ENCODE measurements at regions not wholly inside any gene's neighbourhood (a gene's known extent, or its start where the extent isn't known, plus 50 kb on each side); places are given as distances from the start of the nearest gene placed in this dataset.
"Not testable (repeated sequence)": the region's sequence is repeated elsewhere in the genome, so short reads cannot be mapped to it uniquely, and the experiment has no call there.

- H3K36me3 ChIP-seq (ENCODE audit: insufficient read depth, low read length) = no peaks in the 10 kb centered on the region
- no peaks in the 10 kb centered on the region for H3K4me1 ChIP-seq (ENCODE audit: insufficient read depth, low read length)
- no peak overlapping the region for H3K9ac ChIP-seq (ENCODE audit: low read depth, low read length)
- H3K27ac ChIP-seq (ENCODE audit: low read length) = no peak overlapping the region
- no peak for DNase-seq
- H4K20me1 ChIP-seq (ENCODE audit: insufficient read depth, low read length) = no peaks in the 10 kb centered on the region
- H3K4me3 ChIP-seq (ENCODE audit: low read depth in 1 of 2, low read length in 2 of 2) = no peak overlapping the region
- no peaks in the 10 kb centered on the region for H3K79me2 ChIP-seq (ENCODE audit: insufficient read depth, low read length)
- TF ChIP-seq CTCF (IDR thresholded peaks at IDR 0.05; ENCODE audit: borderline replicate concordance, extremely low read depth, low read length, poor library complexity, severe bottlenecking) (no peak), EZH2 (IDR thresholded peaks at IDR 0.05; ENCODE audit: borderline replicate concordance, low read depth, low read length, severe bottlenecking) (no peak)
- H3K27me3 ChIP-seq (ENCODE audit: insufficient read depth, low read length, poor library complexity) = peaks cover 14% of the 10 kb centered on the region
- H2AFZ ChIP-seq (ENCODE audit: low read depth, low read length) = no peak overlapping the region
- no peak overlapping the region for H3K4me2 ChIP-seq (ENCODE audit: insufficient read depth, low read length)
- no peak for ATAC-seq (ENCODE audit: insufficient read depth, low read depth)
- no peaks in the 10 kb centered on the region for H3K9me3 ChIP-seq (ENCODE audit: insufficient read depth, low read length, severe bottlenecking)
These were observed 192.6 kb upstream of the GLI2 start for GRCh38 chr2:120542911-120543527.

- ATAC-seq (ENCODE audit: insufficient read depth, low read depth) = no peak
- no peak for DNase-seq
- Histone ChIP-seq H3K9ac (ENCODE audit: low read depth, low read length) (no peak overlapping the region), H3K4me3 (ENCODE audit: low read depth in 1 of 2, low read length in 2 of 2) (no peak overlapping the region), H3K79me2 (ENCODE audit: insufficient read depth, low read length) (no peaks in the 10 kb centered on the region), H3K36me3 (ENCODE audit: insufficient read depth, low read length) (no peaks in the 10 kb centered on the region), H3K27ac (ENCODE audit: low read length) (no peak overlapping the region), H4K20me1 (ENCODE audit: insufficient read depth, low read length) (no peaks in the 10 kb centered on the region), H3K9me3 (ENCODE audit: insufficient read depth, low read length, severe bottlenecking) (no peaks in the 10 kb centered on the region), H3K27me3 (ENCODE audit: insufficient read depth, low read length, poor library complexity) (peaks cover 14% of the 10 kb centered on the region), H2AFZ (ENCODE audit: low read depth, low read length) (no peak overlapping the region), H3K4me2 (ENCODE audit: insufficient read depth, low read length) (no peak overlapping the region), H3K4me1 (ENCODE audit: insufficient read depth, low read length) (no peaks in the 10 kb centered on the region)
- TF ChIP-seq EZH2 (IDR thresholded peaks at IDR 0.05; ENCODE audit: borderline replicate concordance, low read depth, low read length, severe bottlenecking) (no peak), CTCF (IDR thresholded peaks at IDR 0.05; ENCODE audit: borderline replicate concordance, extremely low read depth, low read length, poor library complexity, severe bottlenecking) (no peak)
These were observed 191.8 kb upstream of the GLI2 start for GRCh38 chr2:120543899-120544298.

GRCh38 chr2:120544522-120544921 lies 191.1 kb upstream of the GLI2 start:
- Histone ChIP-seq H3K27ac (ENCODE audit: low read length) (no peak overlapping the region), H3K9me3 (ENCODE audit: insufficient read depth, low read length, severe bottlenecking) (no peaks in the 10 kb centered on the region), H3K4me1 (ENCODE audit: insufficient read depth, low read length) (no peaks in the 10 kb centered on the region), H4K20me1 (ENCODE audit: insufficient read depth, low read length) (no peaks in the 10 kb centered on the region), H3K36me3 (ENCODE audit: insufficient read depth, low read length) (no peaks in the 10 kb centered on the region), H3K4me3 (ENCODE audit: low read depth in 1 of 2, low read length in 2 of 2) (no peak overlapping the region), H2AFZ (ENCODE audit: low read depth, low read length) (no peak overlapping the region), H3K27me3 (ENCODE audit: insufficient read depth, low read length, poor library complexity) (peaks cover 14% of the 10 kb centered on the region), H3K4me2 (ENCODE audit: insufficient read depth, low read length) (no peak overlapping the region), H3K9ac (ENCODE audit: low read depth, low read length) (no peak overlapping the region), H3K79me2 (ENCODE audit: insufficient read depth, low read length) (no peaks in the 10 kb centered on the region)
- ATAC-seq (ENCODE audit: insufficient read depth, low read depth) (no peak), DNase-seq (no peak)
- no peak for TF ChIP-seq EZH2 (IDR thresholded peaks at IDR 0.05; ENCODE audit: borderline replicate concordance, low read depth, low read length, severe bottlenecking)
- TF ChIP-seq CTCF (IDR thresholded peaks at IDR 0.05; ENCODE audit: borderline replicate concordance, extremely low read depth, low read length, poor library complexity, severe bottlenecking) = no peak

- not testable (repeated sequence) for H3K9me3 ChIP-seq (ENCODE audit: insufficient read depth, low read length, severe bottlenecking); H3K4me1 ChIP-seq (ENCODE audit: insufficient read depth, low read length); H3K9ac ChIP-seq (ENCODE audit: low read depth, low read length); ATAC-seq (ENCODE audit: insufficient read depth, low read depth); H3K27ac ChIP-seq (ENCODE audit: low read length); H3K79me2 ChIP-seq (ENCODE audit: insufficient read depth, low read length); DNase-seq; H3K36me3 ChIP-seq (ENCODE audit: insufficient read depth, low read length); H2AFZ ChIP-seq (ENCODE audit: low read depth, low read length); H4K20me1 ChIP-seq (ENCODE audit: insufficient read depth, low read length); H3K4me3 ChIP-seq (ENCODE audit: low read depth in 1 of 2, low read length in 2 of 2); H3K4me2 ChIP-seq (ENCODE audit: insufficient read depth, low read length)
- peaks cover 14% of the 10 kb centered on the region for H3K27me3 ChIP-seq (ENCODE audit: insufficient read depth, low read length, poor library complexity)
These were observed 190.7 kb upstream of the GLI2 start for GRCh38 chr2:120545007-120545406.
